PC-9 (cell line): ENCODE measurements at regions not wholly inside any gene's neighbourhood (a gene's known extent, or its start where the extent isn't known, plus 50 kb on each side); places are given as distances from the start of the nearest gene placed in this dataset.

Source experiments
- EZH2 ChIP-seq: fragments of 200-600 bp; sonication (generic); IDR thresholded peaks from 2 replicates; pipeline ENCODE4 v1.8.0; 2017; ENCODE audit warnings: antibody characterized with exemption, low read depth
- TF ChIP-seq, protein P1 (sequence below): fragments of 200-600 bp; sonication (generic); conservative IDR thresholded peaks from 2 replicates; pipeline ENCODE4 v1.6.1; 2017; ENCODE audit warnings: mixed run types, antibody characterized with exemption, mild to moderate bottlenecking, moderate library complexity

DNA sequence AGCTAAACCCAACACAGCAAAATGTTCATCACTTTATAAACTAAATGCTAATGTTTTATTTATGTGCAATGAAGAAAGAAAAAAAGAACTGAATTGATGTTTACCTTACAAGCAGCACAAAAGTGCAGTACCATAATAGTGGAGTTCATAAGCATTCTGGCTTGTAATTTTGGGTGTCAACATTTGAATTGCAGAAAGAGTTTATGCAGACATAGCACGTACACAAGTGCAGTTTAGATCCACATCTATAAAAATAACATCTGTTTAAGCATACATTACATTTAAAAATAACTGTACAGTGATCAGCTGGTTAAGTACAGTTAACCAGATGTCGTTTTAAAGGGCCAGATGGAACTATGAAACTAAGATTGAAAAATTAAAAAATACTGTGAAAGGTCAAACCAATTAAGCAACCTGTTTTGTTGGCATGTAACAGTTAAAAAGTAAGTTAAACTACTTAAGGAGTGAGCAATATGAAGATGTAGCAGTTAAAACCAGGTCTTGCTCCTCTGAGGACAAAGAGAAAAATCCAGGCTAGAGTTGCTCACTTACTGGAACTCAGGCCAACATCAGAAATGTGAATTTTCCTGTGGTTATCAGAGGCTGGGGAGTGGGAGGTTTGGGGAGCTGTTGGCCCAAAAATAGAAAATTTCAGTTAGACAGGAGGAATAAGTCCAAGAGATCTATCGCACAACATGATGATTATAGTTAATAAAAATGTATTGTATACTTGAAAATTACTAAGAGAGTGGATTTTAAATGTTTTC, 204.9 kb upstream of the MDFIC2 start:
- no peak for TF ChIP-seq EZH2
- TF ChIP-seq, protein P1, sequence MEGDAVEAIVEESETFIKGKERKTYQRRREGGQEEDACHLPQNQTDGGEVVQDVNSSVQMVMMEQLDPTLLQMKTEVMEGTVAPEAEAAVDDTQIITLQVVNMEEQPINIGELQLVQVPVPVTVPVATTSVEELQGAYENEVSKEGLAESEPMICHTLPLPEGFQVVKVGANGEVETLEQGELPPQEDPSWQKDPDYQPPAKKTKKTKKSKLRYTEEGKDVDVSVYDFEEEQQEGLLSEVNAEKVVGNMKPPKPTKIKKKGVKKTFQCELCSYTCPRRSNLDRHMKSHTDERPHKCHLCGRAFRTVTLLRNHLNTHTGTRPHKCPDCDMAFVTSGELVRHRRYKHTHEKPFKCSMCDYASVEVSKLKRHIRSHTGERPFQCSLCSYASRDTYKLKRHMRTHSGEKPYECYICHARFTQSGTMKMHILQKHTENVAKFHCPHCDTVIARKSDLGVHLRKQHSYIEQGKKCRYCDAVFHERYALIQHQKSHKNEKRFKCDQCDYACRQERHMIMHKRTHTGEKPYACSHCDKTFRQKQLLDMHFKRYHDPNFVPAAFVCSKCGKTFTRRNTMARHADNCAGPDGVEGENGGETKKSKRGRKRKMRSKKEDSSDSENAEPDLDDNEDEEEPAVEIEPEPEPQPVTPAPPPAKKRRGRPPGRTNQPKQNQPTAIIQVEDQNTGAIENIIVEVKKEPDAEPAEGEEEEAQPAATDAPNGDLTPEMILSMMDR, result no peak
